Keratinocyte (primary cell): ENCODE measurements at regions not wholly inside any gene's neighbourhood (a gene's known extent, or its start where the extent isn't known, plus 50 kb on each side); places are given as distances from the start of the nearest gene placed in this dataset.
A peak's percentile ranks its signal among the peaks of the same experiment; 100 is the strongest.

Experiments used
- DNase-seq: peaks from one replicate; pipeline ENCODE4 v3.0.0-alpha.2; 2011; ENCODE audit warnings: low read depth, missing footprints, low spot score
- FAIRE-seq: peaks from 2 replicates; lab custom pipeline; 2011; peaks lifted over from hg19 to GRCh38; lab: Jason Lieb, UNC
- H2AFZ ChIP-seq: 2 replicates; pipeline ENCODE4 v1.6.0; 2012; ENCODE audit warnings: low read length, control low read depth, inconsistent platforms; ENCODE audit not compliant: control insufficient read depth
- H3K27ac ChIP-seq: 2 replicates; pipeline ENCODE4 v1.5.1; 2011; ENCODE audit warnings: low read length; ENCODE audit not compliant: control insufficient read depth, insufficient read depth
- H3K27me3 ChIP-seq: 3 replicates; pipeline ENCODE4 v1.6.0; 2011; ENCODE audit warnings: low read length; ENCODE audit not compliant: control insufficient read depth, insufficient read depth; ENCODE audit errors: extremely low read depth
- H3K36me3 ChIP-seq, 2 experiments: 2 replicates in 1 of 2; 3 replicates in 1 of 2; pipeline ENCODE4 v1.5.1; 2011; ENCODE audit warnings: low read length in 2 of 2, mild to moderate bottlenecking in 1 of 2; ENCODE audit not compliant: control insufficient read depth in 2 of 2, insufficient read depth in 2 of 2; ENCODE audit errors: extremely low read depth in 1 of 2
- H3K4me1 ChIP-seq: 3 replicates; pipeline ENCODE4 v1.5.1; 2011; ENCODE audit warnings: low read length; ENCODE audit not compliant: control insufficient read depth, insufficient read depth; ENCODE audit errors: extremely low read depth
- H3K4me2 ChIP-seq: 3 replicates; pipeline ENCODE4 v1.6.0; 2011; ENCODE audit warnings: low read depth, low read length; ENCODE audit not compliant: control insufficient read depth, insufficient read depth; ENCODE audit errors: extremely low read depth
- H3K4me3 ChIP-seq, 3 experiments: fragments of 200-600 bp in 1 of 3; sonication (generic) in 1 of 3; 2 replicates in 2 of 3; 3 replicates in 1 of 3; pipeline ENCODE4 v1.5.1; 2011 to 2016; ENCODE audit warnings: low read length in 3 of 3, mild to moderate bottlenecking in 3 of 3, control low read depth in 2 of 3, inconsistent platforms in 1 of 3, low read depth in 1 of 3, mixed read lengths in 1 of 3, mixed run types in 1 of 3, moderate library complexity in 1 of 3; ENCODE audit not compliant: control insufficient read depth in 2 of 3, insufficient read depth in 2 of 3; ENCODE audit errors: extremely low read depth in 1 of 3
- H3K79me2 ChIP-seq: 2 replicates; pipeline ENCODE4 v1.6.0; 2012; ENCODE audit warnings: low read length; ENCODE audit not compliant: control insufficient read depth, insufficient read depth
- H3K9ac ChIP-seq: 3 replicates; pipeline ENCODE4 v1.6.0; 2011; ENCODE audit warnings: low read length; ENCODE audit not compliant: control insufficient read depth, insufficient read depth; ENCODE audit errors: extremely low read depth
- H3K9me1 ChIP-seq: 3 replicates; pipeline ENCODE4 v1.6.0; 2011; ENCODE audit warnings: low read length; ENCODE audit not compliant: control insufficient read depth, insufficient read depth; ENCODE audit errors: extremely low read depth
- H3K9me3 ChIP-seq: 2 replicates; pipeline ENCODE4 v1.5.1; 2012; ENCODE audit warnings: low read depth, low read length; ENCODE audit not compliant: control insufficient read depth
- H4K20me1 ChIP-seq: 3 replicates; pipeline ENCODE4 v1.6.0; 2011; ENCODE audit warnings: low read length; ENCODE audit not compliant: control insufficient read depth, insufficient read depth; ENCODE audit errors: extremely low read depth
- EZH2 ChIP-seq: IDR thresholded peaks from one replicate; pipeline ENCODE4 v1.6.1; 2012; ENCODE audit warnings: inconsistent platforms, mild to moderate bottlenecking, low read length, moderate library complexity
- dilution Hi-C: fragments of 300-500 bp; cut with MboI; formaldehyde crosslinking; loops from one replicate; pipeline ENCODE4 v1.7.0; 2020; ENCODE audit warnings: low sequenced_read_pairs; ENCODE audit not compliant: extremely low pct_ligation_motif_present
- TF ChIP-seq, protein P1 (sequence below), 3 experiments: IDR thresholded peaks in 1 of 3; conservative IDR thresholded peaks in 1 of 3; optimal IDR thresholded peaks in 1 of 3; 2 replicates in 2 of 3; 3 replicates in 1 of 3; pipeline versions ENCODE3 to v1.5.1; 2011; ENCODE audit warnings: low read length in 3 of 3, mild to moderate bottlenecking in 3 of 3, moderate library complexity in 2 of 3, control low read depth in 1 of 3, inconsistent platforms in 1 of 3; ENCODE audit not compliant: insufficient read depth in 2 of 3; ENCODE audit errors: extremely low read depth in 1 of 3

DNA sequence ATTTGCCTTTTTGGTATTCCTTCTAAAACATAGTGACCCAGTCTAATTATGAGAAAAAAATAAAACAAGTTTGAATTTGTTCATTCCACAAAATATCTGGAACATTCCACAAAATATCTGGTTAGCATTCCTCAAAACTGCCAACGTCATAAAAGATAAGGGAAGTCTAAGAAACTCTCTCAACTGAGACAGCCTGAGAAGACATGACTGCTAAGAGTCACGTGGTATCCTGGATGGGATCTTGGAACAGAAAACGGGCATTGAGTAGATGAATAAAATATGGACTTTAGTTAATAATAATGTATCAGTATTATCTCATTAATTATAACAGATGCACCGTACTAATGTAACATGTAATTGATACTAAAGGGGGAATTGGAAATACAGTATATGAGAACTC is 280.9 kb downstream of the ARAP2 start:
- H3K9me3 ChIP-seq = no peaks in the 10 kb centered on the region
- no peaks in the 10 kb centered on the region for H4K20me1 ChIP-seq
- H3K4me2 ChIP-seq = no peak overlapping the region
- no peak overlapping the region for H3K4me3 ChIP-seq
- no peak overlapping the region for H3K9ac ChIP-seq
- no peak overlapping the region for H3K27ac ChIP-seq
- FAIRE-seq (no peak), DNase-seq (no peak)
- H3K4me1 ChIP-seq = no peaks in the 10 kb centered on the region
- H3K27me3 ChIP-seq = no peaks in the 10 kb centered on the region
- dilution Hi-C loops = no loop called here
- TF ChIP-seq, protein P1, sequence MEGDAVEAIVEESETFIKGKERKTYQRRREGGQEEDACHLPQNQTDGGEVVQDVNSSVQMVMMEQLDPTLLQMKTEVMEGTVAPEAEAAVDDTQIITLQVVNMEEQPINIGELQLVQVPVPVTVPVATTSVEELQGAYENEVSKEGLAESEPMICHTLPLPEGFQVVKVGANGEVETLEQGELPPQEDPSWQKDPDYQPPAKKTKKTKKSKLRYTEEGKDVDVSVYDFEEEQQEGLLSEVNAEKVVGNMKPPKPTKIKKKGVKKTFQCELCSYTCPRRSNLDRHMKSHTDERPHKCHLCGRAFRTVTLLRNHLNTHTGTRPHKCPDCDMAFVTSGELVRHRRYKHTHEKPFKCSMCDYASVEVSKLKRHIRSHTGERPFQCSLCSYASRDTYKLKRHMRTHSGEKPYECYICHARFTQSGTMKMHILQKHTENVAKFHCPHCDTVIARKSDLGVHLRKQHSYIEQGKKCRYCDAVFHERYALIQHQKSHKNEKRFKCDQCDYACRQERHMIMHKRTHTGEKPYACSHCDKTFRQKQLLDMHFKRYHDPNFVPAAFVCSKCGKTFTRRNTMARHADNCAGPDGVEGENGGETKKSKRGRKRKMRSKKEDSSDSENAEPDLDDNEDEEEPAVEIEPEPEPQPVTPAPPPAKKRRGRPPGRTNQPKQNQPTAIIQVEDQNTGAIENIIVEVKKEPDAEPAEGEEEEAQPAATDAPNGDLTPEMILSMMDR (optimal IDR thresholded peaks at IDR 0.05 in 1 of 3, IDR thresholded peaks at IDR 0.05 in 1 of 3, conservative IDR thresholded peaks at IDR 0.05 in 1 of 3; ENCODE audit: extremely low read depth in 1 of 3, insufficient read depth in 2 of 3, low read length in 3 of 3) = no peak
- no peak for TF ChIP-seq EZH2
- H3K9me1 ChIP-seq = no peaks in the 10 kb centered on the region
- H2AFZ ChIP-seq = no peak overlapping the region
- H3K79me2 ChIP-seq = no peaks in the 10 kb centered on the region
- H3K36me3 ChIP-seq = no peaks in the 10 kb centered on the region

- H3K9me3 ChIP-seq = no peaks in the 10 kb centered on the region
- no peaks in the 10 kb centered on the region for H3K36me3 ChIP-seq
- no peak overlapping the region for H3K27ac ChIP-seq
- H3K27me3 ChIP-seq = no peaks in the 10 kb centered on the region
- no peak overlapping the region for H3K4me2 ChIP-seq
- dilution Hi-C loops = no loop called here
- H3K79me2 ChIP-seq = no peaks in the 10 kb centered on the region
- DNase-seq (no peak), FAIRE-seq (no peak)
- H3K4me3 ChIP-seq = no peak overlapping the region
- no peaks in the 10 kb centered on the region for H3K9me1 ChIP-seq
- H3K4me1 ChIP-seq = no peaks in the 10 kb centered on the region
- H4K20me1 ChIP-seq = no peaks in the 10 kb centered on the region
- no peak overlapping the region for H3K9ac ChIP-seq
- H2AFZ ChIP-seq = peak overlapping the region; percentile 42
- TF ChIP-seq, protein P1 (optimal IDR thresholded peaks at IDR 0.05 in 1 of 3, IDR thresholded peaks at IDR 0.05 in 1 of 3, conservative IDR thresholded peaks at IDR 0.05 in 1 of 3; ENCODE audit: extremely low read depth in 1 of 3, insufficient read depth in 2 of 3, low read length in 3 of 3) = no peak
- no peak for TF ChIP-seq EZH2
These were observed 280.3 kb downstream of the ARAP2 start for GRCh38 chr4:35963974-35964515.
